Activated CD8-positive, alpha-beta T cell treated with anti-CD3 and anti-CD28 coated beads for 36 hours (primary cell): ENCODE measurements at regions not wholly inside any gene's neighbourhood (a gene's known extent, or its start where the extent isn't known, plus 50 kb on each side); places are given as distances from the start of the nearest gene placed in this dataset.
A peak's percentile ranks its signal among the peaks of the same experiment; 100 is the strongest.

Experiments
- ATAC-seq: fragments of 200-7000 bp; cut with Tn5 transposase; one replicate; pipeline ENCODE4 v1.10.0; 2021; ENCODE audit warnings: mild to moderate bottlenecking, moderate library complexity
- CTCF ChIA-PET: fragments of 350-600 bp; sonication (Branson Sonifier 250); formaldehyde crosslinking; loops from one replicate; lab custom pipeline; 2021; ENCODE audit warnings: antibody characterized with exemption; lab: Charles Lee
- POLR2A ChIA-PET: fragments of 350-600 bp; sonication (Branson Sonifier 250); formaldehyde crosslinking; loops from one replicate; lab custom pipeline; 2021; ENCODE audit warnings: antibody characterized with exemption; lab: Charles Lee
- DNase-seq: peaks from one replicate; pipeline ENCODE4 v3.0.0-alpha.2; 2020
- H3K27ac Mint-ChIP-seq: one replicate; pipeline ENCODE4 v1.8.0; 2021; ENCODE audit warnings: mild to moderate bottlenecking, mixed read lengths
- H3K27me3 Mint-ChIP-seq: one replicate; pipeline ENCODE4 v1.8.0; 2021; ENCODE audit warnings: mixed read lengths
- H3K36me3 Mint-ChIP-seq: one replicate; pipeline ENCODE4 v1.8.0; 2021; ENCODE audit warnings: low read depth, mixed read lengths
- H3K4me1 Mint-ChIP-seq: one replicate; pipeline ENCODE4 v1.8.0; 2021; ENCODE audit warnings: low read depth, mixed read lengths
- H3K4me3 Mint-ChIP-seq: one replicate; pipeline ENCODE4 v1.8.0; 2021; ENCODE audit warnings: mild to moderate bottlenecking, moderate library complexity, mixed read lengths
- H3K9me3 Mint-ChIP-seq: one replicate; pipeline ENCODE4 v1.8.0; 2021; ENCODE audit warnings: mixed read lengths
- intact Hi-C: fragments of 100-400 bp; cut with micrococcal nuclease; formaldehyde crosslinking; loops from one replicate; pipeline ENCODE4 v1.10.0; 2022
- TF ChIP-seq, protein P1 (sequence below): fragments of 200-600 bp; IDR thresholded peaks from one replicate; pipeline ENCODE4 v1.8.0; 2022; ENCODE audit warnings: antibody characterized with exemption, mild to moderate bottlenecking

DNA sequence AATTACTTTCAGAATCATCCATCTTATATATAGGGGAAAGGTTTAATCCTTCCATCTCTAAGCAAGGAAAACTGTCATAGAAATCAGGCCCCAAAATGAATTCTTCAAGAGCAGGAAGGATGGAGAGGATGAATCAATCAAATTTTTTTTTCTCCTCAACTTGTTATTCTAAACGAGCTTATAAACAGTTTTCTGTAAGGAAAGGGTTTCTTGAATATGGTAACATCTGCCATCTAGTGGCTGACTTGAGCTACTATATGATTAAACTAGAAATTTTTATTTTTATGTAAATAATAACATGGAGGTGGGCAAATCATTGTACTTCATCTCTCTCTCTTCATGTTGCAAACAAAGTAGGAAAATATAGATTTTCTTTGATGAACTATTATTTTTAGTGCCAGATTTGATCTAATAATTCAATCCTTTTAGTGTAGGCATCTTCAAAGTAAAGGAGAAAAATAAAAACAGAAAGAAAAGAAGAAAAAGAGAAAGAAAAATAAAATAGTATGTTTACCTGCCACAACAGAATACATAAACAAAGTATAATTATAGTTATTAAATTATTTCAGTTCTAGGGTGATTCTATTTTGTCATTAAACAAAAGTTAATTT lies 146.6 kb downstream of the SERPINI1 start:
- H3K27me3 Mint-ChIP-seq: peaks cover 14% of the 10 kb centered on the region
- TF ChIP-seq, protein P1, sequence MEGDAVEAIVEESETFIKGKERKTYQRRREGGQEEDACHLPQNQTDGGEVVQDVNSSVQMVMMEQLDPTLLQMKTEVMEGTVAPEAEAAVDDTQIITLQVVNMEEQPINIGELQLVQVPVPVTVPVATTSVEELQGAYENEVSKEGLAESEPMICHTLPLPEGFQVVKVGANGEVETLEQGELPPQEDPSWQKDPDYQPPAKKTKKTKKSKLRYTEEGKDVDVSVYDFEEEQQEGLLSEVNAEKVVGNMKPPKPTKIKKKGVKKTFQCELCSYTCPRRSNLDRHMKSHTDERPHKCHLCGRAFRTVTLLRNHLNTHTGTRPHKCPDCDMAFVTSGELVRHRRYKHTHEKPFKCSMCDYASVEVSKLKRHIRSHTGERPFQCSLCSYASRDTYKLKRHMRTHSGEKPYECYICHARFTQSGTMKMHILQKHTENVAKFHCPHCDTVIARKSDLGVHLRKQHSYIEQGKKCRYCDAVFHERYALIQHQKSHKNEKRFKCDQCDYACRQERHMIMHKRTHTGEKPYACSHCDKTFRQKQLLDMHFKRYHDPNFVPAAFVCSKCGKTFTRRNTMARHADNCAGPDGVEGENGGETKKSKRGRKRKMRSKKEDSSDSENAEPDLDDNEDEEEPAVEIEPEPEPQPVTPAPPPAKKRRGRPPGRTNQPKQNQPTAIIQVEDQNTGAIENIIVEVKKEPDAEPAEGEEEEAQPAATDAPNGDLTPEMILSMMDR: peak; percentile 78
- H3K9me3 Mint-ChIP-seq: no peaks in the 10 kb centered on the region

DNA sequence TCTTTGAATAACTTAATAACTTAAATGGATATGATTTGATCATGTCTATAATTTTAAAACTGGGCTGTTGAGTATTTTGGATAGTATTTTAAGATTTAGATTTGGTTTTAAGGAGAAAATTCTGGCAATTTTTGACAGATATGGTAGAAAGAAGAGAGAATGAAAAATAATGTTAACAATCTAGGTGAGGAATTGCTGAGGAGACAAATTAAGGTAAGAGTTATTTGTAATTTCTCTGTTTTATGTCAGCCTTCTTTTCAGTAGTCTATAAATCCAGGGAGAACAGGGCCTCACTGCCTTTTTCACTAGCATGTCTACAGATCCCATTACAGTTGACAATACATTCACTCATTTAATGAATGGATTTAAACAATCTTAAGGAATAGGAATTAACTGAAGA lies 144.7 kb downstream of the SERPINI1 start:
- no peaks in the 10 kb centered on the region for H3K9me3 Mint-ChIP-seq
- H3K4me1 Mint-ChIP-seq: peaks cover 4% of the 10 kb centered on the region
- H3K27me3 Mint-ChIP-seq: peaks cover 14% of the 10 kb centered on the region
- ATAC-seq (no peak), DNase-seq (no peak)
- H3K27ac Mint-ChIP-seq: no peak overlapping the region
- TF ChIP-seq, protein P1: no peak
- H3K36me3 Mint-ChIP-seq: no peaks in the 10 kb centered on the region
- H3K4me3 Mint-ChIP-seq: no peak overlapping the region
- ChIA-PET POLR2A (no interaction called here), CTCF (interaction anchor here (1.6 kb wide), 1 partner anchor 130 kb away, joined by 3 read pairs; no protein-coding TSS in a partner anchor)
- intact Hi-C loops: loop anchor here (5.0 kb wide), 1 partner anchor 498 kb away; the partner anchor contains the start of gene ZBBX

More for the DNA sequence above, 146.6 kb downstream of the SERPINI1 start:
- ATAC-seq (peak; percentile 55), DNase-seq (no peak)
- H3K4me1 Mint-ChIP-seq: peaks cover 4% of the 10 kb centered on the region
- H3K27ac Mint-ChIP-seq: no peak overlapping the region
- no peak overlapping the region for H3K4me3 Mint-ChIP-seq
- intact Hi-C loops: loop anchor here (5.0 kb wide), 1 partner anchor 500 kb away; the partner anchor contains the start of gene ZBBX
- ChIA-PET CTCF (interaction anchor here (0.8 to 2.5 kb wide), 15 partner anchors 9 to 502 kb away, joined by 3 to 25 read pairs (median 4); partner anchors contain the start of gene ZBBX), POLR2A (no interaction called here)
- H3K36me3 Mint-ChIP-seq: no peaks in the 10 kb centered on the region

DNA sequence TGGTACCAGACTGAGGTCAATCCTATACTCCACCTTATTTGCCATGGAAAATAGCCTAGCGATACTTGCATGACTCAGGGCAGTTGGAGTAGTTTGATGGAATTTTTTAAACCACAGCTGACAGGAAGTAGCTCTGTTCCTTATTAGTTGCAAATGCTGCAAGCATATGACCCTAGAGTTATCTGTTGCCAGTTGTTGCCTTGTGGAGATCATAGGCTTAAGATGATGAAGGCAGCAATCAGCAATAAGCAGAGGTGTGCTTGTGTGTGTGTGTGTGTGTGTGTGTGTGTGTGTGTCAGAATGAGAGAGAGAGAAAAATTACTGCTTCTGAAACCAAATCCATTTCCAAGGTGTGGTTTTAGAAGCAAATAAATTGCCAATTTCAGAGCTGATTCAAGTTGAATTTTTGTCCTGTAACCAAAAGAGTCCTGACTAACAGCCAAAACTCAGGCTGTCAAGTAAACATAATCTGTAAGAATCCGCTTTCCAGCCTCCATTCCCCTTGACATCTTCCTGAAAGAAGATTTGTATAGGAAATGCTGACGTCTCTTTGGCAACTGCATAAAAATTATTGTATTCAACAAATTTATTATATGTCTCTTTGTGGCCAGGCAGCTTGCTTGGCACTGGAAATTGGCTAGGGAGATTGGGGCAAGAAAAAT lies 141.2 kb downstream of the SERPINI1 start:
- intact Hi-C loops: no loop called here
- peaks cover under 1% of the 10 kb centered on the region for H3K4me1 Mint-ChIP-seq

More for the DNA sequence above, 141.2 kb downstream of the SERPINI1 start:
- no peaks in the 10 kb centered on the region for H3K36me3 Mint-ChIP-seq
- ATAC-seq: no peak
- POLR2A ChIA-PET: no interaction called here
- no peaks in the 10 kb centered on the region for H3K9me3 Mint-ChIP-seq
- H3K4me3 Mint-ChIP-seq: no peak overlapping the region
- no peak overlapping the region for H3K27ac Mint-ChIP-seq
- peaks cover 9% of the 10 kb centered on the region for H3K27me3 Mint-ChIP-seq
- TF ChIP-seq, protein P1: no peak
- CTCF ChIA-PET: interaction anchor here (2.8 kb wide), 1 partner anchor 496 kb away, joined by 9 read pairs; the partner anchor contains the start of gene ZBBX
- no peak for DNase-seq
